PC-9 (cell line): ENCODE measurements at regions not wholly inside any gene's neighbourhood (a gene's known extent, or its start where the extent isn't known, plus 50 kb on each side); places are given as distances from the start of the nearest gene placed in this dataset.

Experiments
- CTCF ChIP-seq: fragments of 200-600 bp; sonication (generic); conservative IDR thresholded peaks from 2 replicates; pipeline ENCODE4 v1.6.1; 2017; ENCODE audit warnings: mixed run types, antibody characterized with exemption, mild to moderate bottlenecking, moderate library complexity
- EZH2 ChIP-seq: fragments of 200-600 bp; sonication (generic); IDR thresholded peaks from 2 replicates; pipeline ENCODE4 v1.8.0; 2017; ENCODE audit warnings: antibody characterized with exemption, low read depth

DNA sequence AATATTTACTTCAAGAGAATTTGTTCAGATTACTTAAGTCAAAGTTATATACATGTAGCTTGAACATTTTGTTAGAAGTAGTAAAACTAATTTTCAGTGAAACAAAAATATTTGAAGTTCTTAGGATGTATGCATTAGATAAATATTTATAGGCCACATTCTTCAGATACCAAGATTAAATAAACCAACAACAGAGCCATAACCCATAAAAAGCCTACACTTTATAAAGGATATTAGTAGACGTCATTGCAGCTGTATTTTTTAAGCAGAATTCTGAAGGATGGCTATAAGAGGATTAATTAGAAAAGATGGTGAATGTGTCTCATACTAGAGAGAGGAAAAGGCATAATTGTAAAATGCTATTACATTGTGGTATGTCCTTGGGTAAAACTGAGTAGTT is 449.7 kb upstream of the ALCAM start:
- TF ChIP-seq CTCF (no peak), EZH2 (no peak)
